Mesenchymal stem cell (in vitro differentiated cells and primary cell): ENCODE measurements at regions not wholly inside any gene's neighbourhood (a gene's known extent, or its start where the extent isn't known, plus 50 kb on each side); places are given as distances from the start of the nearest gene placed in this dataset.

ENCODE experiments used
- DNase-seq: peaks from one replicate; pipeline ENCODE4 v3.0.0-alpha.2; 2013
- H2AFZ ChIP-seq: one replicate; pipeline ENCODE4 v1.6.1; 2013; ENCODE audit warnings: low read depth, mild to moderate bottlenecking, control low read depth, inconsistent platforms, low read length, moderate library complexity
- H2AK5ac ChIP-seq: 2 replicates; pipeline ENCODE4 v1.6.1; 2013; ENCODE audit warnings: low read length, moderate library complexity, mild to moderate bottlenecking, inconsistent platforms; ENCODE audit not compliant: severe bottlenecking
- H2BK120ac ChIP-seq: one replicate; pipeline ENCODE4 v1.6.1; 2013; ENCODE audit warnings: low read depth, mild to moderate bottlenecking, inconsistent platforms, low read length, moderate library complexity
- H2BK12ac ChIP-seq, 2 experiments: one replicate each; pipeline ENCODE4 v1.6.1; 2013; ENCODE audit warnings: inconsistent platforms in 2 of 2, low read length in 2 of 2, mild to moderate bottlenecking in 2 of 2, moderate library complexity in 2 of 2, control low read depth in 1 of 2
- H2BK15ac ChIP-seq: one replicate; pipeline ENCODE4 v1.6.1; 2013; ENCODE audit warnings: mild to moderate bottlenecking, low read depth, inconsistent platforms; ENCODE audit not compliant: poor library complexity, severe bottlenecking
- H2BK5ac ChIP-seq: 2 replicates; pipeline ENCODE4 v1.6.1; 2013; ENCODE audit warnings: low read depth, mild to moderate bottlenecking, low read length, control low read depth, inconsistent platforms; ENCODE audit not compliant: poor library complexity, severe bottlenecking
- H3K14ac ChIP-seq, 2 experiments: one replicate each; pipeline ENCODE4 v1.6.1; 2013; ENCODE audit warnings: inconsistent platforms in 2 of 2, low read length in 2 of 2, control low read depth in 1 of 2, mild to moderate bottlenecking in 1 of 2, moderate library complexity in 1 of 2
- H3K18ac ChIP-seq, 2 experiments: one replicate each; pipeline ENCODE4 v1.6.1; 2013; ENCODE audit warnings: inconsistent platforms in 2 of 2, low read length in 2 of 2, control low read depth in 1 of 2, low read depth in 1 of 2, mild to moderate bottlenecking in 1 of 2
- H3K23ac ChIP-seq, 2 experiments: one replicate each; pipeline ENCODE4 v1.6.1; 2013; ENCODE audit warnings: inconsistent platforms in 2 of 2, low read length in 2 of 2, mild to moderate bottlenecking in 2 of 2, moderate library complexity in 2 of 2, control low read depth in 1 of 2
- H3K27ac ChIP-seq: 2 replicates; pipeline ENCODE4 v1.5.1; 2013; ENCODE audit warnings: mild to moderate bottlenecking, moderate library complexity, low read length, control low read depth, inconsistent platforms; ENCODE audit not compliant: poor library complexity, severe bottlenecking
- H3K27me3 ChIP-seq, 2 experiments: 2 replicates each; pipeline versions ENCODE4 v1.6.1 to v1.7.0; 2013; ENCODE audit warnings: low read length in 2 of 2, mild to moderate bottlenecking in 2 of 2, moderate library complexity in 2 of 2, control low read depth in 1 of 2, inconsistent platforms in 1 of 2; ENCODE audit not compliant: control insufficient read depth in 1 of 2, insufficient read depth in 1 of 2
- H3K36me3 ChIP-seq, 2 experiments: 2 replicates each; pipeline versions ENCODE4 v1.6.1 to v1.7.0; 2013; ENCODE audit warnings: low read length in 2 of 2, control low read depth in 1 of 2, inconsistent platforms in 1 of 2, low read depth in 1 of 2, mild to moderate bottlenecking in 1 of 2; ENCODE audit not compliant: insufficient read depth in 2 of 2, control insufficient read depth in 1 of 2
- H3K4ac ChIP-seq, 2 experiments: one replicate each; pipeline ENCODE4 v1.6.1; 2013; ENCODE audit warnings: inconsistent platforms in 2 of 2, low read length in 2 of 2, mild to moderate bottlenecking in 2 of 2, moderate library complexity in 2 of 2, control low read depth in 1 of 2, low read depth in 1 of 2
- H3K4me1 ChIP-seq: 2 replicates; pipeline ENCODE4 v1.6.1; 2013; ENCODE audit warnings: low read depth, low read length, control low read depth; ENCODE audit not compliant: control insufficient read depth, insufficient read depth
- H3K4me2 ChIP-seq: 2 replicates; pipeline ENCODE4 v1.6.1; 2013; ENCODE audit warnings: low read length, mild to moderate bottlenecking, inconsistent platforms; ENCODE audit not compliant: poor library complexity, severe bottlenecking
- H3K4me3 ChIP-seq, 2 experiments: 2 replicates each; pipeline versions ENCODE4 v1.5.1 to v1.7.0; 2013; ENCODE audit warnings: low read length in 2 of 2, mild to moderate bottlenecking in 2 of 2, control low read depth in 1 of 2, low read depth in 1 of 2; ENCODE audit not compliant: insufficient read depth in 1 of 2
- H3K79me1 ChIP-seq: replicated peaks from 2 replicates; pipeline ENCODE4 v1.6.1; 2013; ENCODE audit warnings: mild to moderate bottlenecking, control low read depth, low read length, inconsistent platforms; ENCODE audit not compliant: poor library complexity, severe bottlenecking
- H3K9ac ChIP-seq: 2 replicates; pipeline ENCODE4 v1.7.0; 2013; ENCODE audit warnings: mild to moderate bottlenecking, low read length, moderate library complexity
- H3K9me3 ChIP-seq: 2 replicates; pipeline ENCODE4 v1.7.0; 2013; ENCODE audit warnings: mild to moderate bottlenecking, low read length; ENCODE audit not compliant: control insufficient read depth
- H4K8ac ChIP-seq: one replicate; pipeline ENCODE4 v1.6.1; 2013; ENCODE audit warnings: inconsistent platforms, mild to moderate bottlenecking, low read length, moderate library complexity
- H4K91ac ChIP-seq: one replicate; pipeline ENCODE4 v1.6.1; 2013; ENCODE audit warnings: mild to moderate bottlenecking, low read length, inconsistent platforms
- WGBS: methylation state at CpG from one replicate; pipeline ENCODE4 v1.1.7; 2013; ENCODE audit warnings: mixed read lengths; 5-methylcytosine and 5-hydroxymethylcytosine counted together

DNA sequence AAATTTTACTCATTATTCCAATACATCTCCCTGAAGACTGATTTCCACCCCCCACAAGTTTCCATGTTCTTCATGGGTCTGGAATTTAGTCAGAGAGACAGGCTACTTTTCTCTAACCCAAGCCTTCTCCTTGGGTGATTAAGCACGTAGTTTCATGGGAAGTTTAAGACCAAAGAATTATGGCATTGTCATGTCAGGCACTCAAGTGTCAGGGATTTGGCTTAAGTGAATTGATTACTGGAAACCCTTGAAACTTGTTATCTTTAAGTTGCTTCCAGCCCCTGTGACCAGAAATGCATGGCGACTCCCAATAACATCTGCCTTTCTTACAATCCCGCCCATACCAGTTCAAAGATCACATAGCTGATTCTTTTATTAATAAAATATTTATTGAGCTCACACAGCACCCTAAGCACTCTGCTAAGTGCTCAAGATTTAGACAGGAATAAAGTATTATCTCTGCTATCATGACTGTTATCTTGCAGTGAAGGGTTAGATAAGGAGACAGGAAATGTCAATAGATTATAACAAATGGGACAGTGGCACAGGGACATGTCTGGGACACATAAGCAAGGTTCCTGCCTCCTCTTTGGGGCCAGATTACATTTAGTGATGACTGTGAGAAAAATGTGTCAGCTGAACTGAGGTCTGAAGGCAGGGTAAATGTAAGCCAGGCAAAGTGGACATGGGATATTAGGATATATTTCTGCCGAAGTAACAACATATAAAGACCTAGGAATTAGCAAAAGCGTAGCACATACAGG, 241.2 kb upstream of the TNC start:
- H3K4me2 ChIP-seq, result no peak overlapping the region
- no peak overlapping the region for H3K27ac ChIP-seq
- H2BK15ac ChIP-seq, result no peak overlapping the region
- H3K4me3 ChIP-seq, result no peak overlapping the region
- no peak overlapping the region for H2BK5ac ChIP-seq
- no peaks in the 10 kb centered on the region for H3K36me3 ChIP-seq
- H3K27me3 ChIP-seq, result no peaks in the 10 kb centered on the region
- no peak overlapping the region for H2BK12ac ChIP-seq
- WGBS, result 21% methylated on average over 4 of the region's 5 CpGs
- H3K14ac ChIP-seq, result no peak overlapping the region
- no peaks in the 10 kb centered on the region for H3K9me3 ChIP-seq
- no peak overlapping the region for H3K4ac ChIP-seq
- H2BK120ac ChIP-seq, result no peak overlapping the region
- no peaks in the 10 kb centered on the region for H3K4me1 ChIP-seq
- no peak overlapping the region for H4K8ac ChIP-seq
- no peak overlapping the region for H4K91ac ChIP-seq
- no peak overlapping the region for H2AFZ ChIP-seq
- H3K23ac ChIP-seq, result no peak overlapping the region
- no peak overlapping the region for H3K18ac ChIP-seq
- no peak overlapping the region for H2AK5ac ChIP-seq
- H3K79me1 ChIP-seq, result no peaks in the 10 kb centered on the region
- no peak overlapping the region for H3K9ac ChIP-seq
- peak; percentile 80 for DNase-seq

DNA sequence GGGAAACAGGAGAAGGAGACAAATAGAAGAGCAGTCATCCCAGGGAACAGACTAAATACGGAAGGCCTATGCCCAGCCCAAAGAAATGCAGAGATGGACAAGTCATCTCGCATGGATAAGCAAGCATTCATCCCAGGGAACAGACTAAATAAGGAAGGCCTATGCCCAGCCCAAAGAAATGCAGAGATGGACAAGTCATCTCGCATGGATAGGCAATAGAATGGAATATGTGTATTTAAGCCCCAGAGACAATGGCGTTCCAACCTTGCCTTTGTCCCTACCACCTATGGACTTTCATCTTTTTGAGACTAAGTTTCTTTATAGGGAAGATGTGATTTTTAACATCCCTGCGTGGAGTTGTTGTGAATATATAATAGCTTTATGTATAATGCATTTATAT, 242.2 kb upstream of the TNC start:
- Histone ChIP-seq H3K4ac (peak overlapping the region in 1 of 2 experiments; percentile 37), H2AK5ac (no peak overlapping the region), H4K8ac (no peak overlapping the region), H3K9me3 (no peaks in the 10 kb centered on the region), H2AFZ (no peak overlapping the region), H4K91ac (peak overlapping the region; percentile 15), H3K4me1 (no peaks in the 10 kb centered on the region), H2BK15ac (no peak overlapping the region), H3K23ac (no peak overlapping the region), H3K36me3 (no peaks in the 10 kb centered on the region), H2BK5ac (no peak overlapping the region), H3K9ac (no peak overlapping the region), H3K27me3 (no peaks in the 10 kb centered on the region), H3K4me2 (no peak overlapping the region), H3K4me3 (no peak overlapping the region), H3K27ac (no peak overlapping the region), H3K14ac (no peak overlapping the region), H2BK120ac (no peak overlapping the region), H3K79me1 (no peaks in the 10 kb centered on the region), H3K18ac (peak overlapping the region in 1 of 2 experiments; percentile 8), H2BK12ac (peak overlapping the region in 1 of 2 experiments; percentile 11)
- DNase-seq, result no peak
- 95% methylated on average over 3 of the region's 5 CpGs for WGBS

DNA sequence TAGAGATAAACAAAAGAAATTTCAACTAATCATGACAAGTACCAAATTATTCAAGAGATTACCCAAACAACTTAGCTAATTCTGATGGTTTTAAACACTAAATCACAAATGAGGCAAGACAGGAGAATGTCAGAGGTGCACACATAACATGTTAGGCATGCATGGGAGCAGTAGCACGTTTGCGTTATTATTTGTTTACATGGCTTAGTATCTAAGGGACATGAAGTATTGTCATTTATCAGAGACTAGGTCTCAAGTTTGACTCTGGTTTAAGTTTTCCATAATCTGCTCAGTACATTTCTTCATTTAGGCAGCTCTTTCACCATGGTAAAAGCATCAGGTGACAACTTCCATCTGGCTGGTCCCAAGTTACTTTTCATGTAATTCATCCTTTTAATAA, 244.1 kb upstream of the TNC start:
- no peak overlapping the region for H2AK5ac ChIP-seq
- H3K4me3 ChIP-seq, result no peak overlapping the region
- no peak overlapping the region for H2BK12ac ChIP-seq
- peak; percentile 81 for DNase-seq
- H2BK15ac ChIP-seq, result no peak overlapping the region
- no peak overlapping the region for H3K23ac ChIP-seq
- H3K14ac ChIP-seq, result no peak overlapping the region
- H3K79me1 ChIP-seq, result no peaks in the 10 kb centered on the region
- no peaks in the 10 kb centered on the region for H3K4me1 ChIP-seq
- H3K9ac ChIP-seq, result no peak overlapping the region
- no peak overlapping the region for H2AFZ ChIP-seq
- WGBS, result 29% methylated on average over 2 of the region's 2 CpGs
- no peak overlapping the region for H4K91ac ChIP-seq
- H3K27ac ChIP-seq, result no peak overlapping the region
- H4K8ac ChIP-seq, result no peak overlapping the region
- H2BK120ac ChIP-seq, result no peak overlapping the region
- H3K36me3 ChIP-seq, result no peaks in the 10 kb centered on the region
- H3K9me3 ChIP-seq, result no peaks in the 10 kb centered on the region
- no peak overlapping the region for H3K18ac ChIP-seq
- H2BK5ac ChIP-seq, result no peak overlapping the region
- H3K4ac ChIP-seq, result no peak overlapping the region
- no peak overlapping the region for H3K4me2 ChIP-seq
- no peaks in the 10 kb centered on the region for H3K27me3 ChIP-seq

DNA sequence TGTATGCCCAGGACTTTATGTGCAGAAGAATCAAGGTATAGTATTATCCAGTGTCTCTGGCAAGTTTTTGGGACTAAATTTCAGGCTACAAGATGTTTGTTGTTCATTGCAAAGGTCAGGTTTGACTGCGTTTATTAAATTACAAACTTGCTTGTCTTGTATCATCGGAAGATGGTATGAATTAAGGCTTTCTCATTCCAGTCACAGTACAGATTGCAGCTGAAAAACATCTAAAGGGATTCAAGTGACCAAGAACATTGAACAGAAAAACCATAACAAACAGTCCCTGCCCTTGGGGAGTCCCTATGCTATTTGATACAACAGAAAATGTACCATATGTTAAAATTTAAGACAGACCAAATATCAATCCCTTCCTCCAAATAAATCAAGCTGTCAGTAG, 244.7 kb upstream of the TNC start:
- H2AK5ac ChIP-seq, result no peak overlapping the region
- H3K27me3 ChIP-seq, result no peaks in the 10 kb centered on the region
- no peak overlapping the region for H2BK12ac ChIP-seq
- H2BK15ac ChIP-seq, result no peak overlapping the region
- no peak overlapping the region for H2AFZ ChIP-seq
- H3K18ac ChIP-seq, result no peak overlapping the region
- H3K9me3 ChIP-seq, result no peaks in the 10 kb centered on the region
- H4K91ac ChIP-seq, result no peak overlapping the region
- no peak overlapping the region for H3K4ac ChIP-seq
- H3K79me1 ChIP-seq, result no peaks in the 10 kb centered on the region
- no peak overlapping the region for H3K27ac ChIP-seq
- DNase-seq, result no peak
- H3K23ac ChIP-seq, result no peak overlapping the region
- no peaks in the 10 kb centered on the region for H3K4me1 ChIP-seq
- H3K4me3 ChIP-seq, result no peak overlapping the region
- no peak overlapping the region for H2BK120ac ChIP-seq
- no peak overlapping the region for H3K9ac ChIP-seq
- no peak overlapping the region for H3K14ac ChIP-seq
- H2BK5ac ChIP-seq, result no peak overlapping the region
- no peak overlapping the region for H4K8ac ChIP-seq
- no peaks in the 10 kb centered on the region for H3K36me3 ChIP-seq
- 83% methylated on average over 1 of the region's 2 CpGs for WGBS
- no peak overlapping the region for H3K4me2 ChIP-seq
